PFSK-1 (cell line): ENCODE measurements at regions not wholly inside any gene's neighbourhood (a gene's known extent, or its start where the extent isn't known, plus 50 kb on each side); places are given as distances from the start of the nearest gene placed in this dataset.

Experiments used
- POLR2AphosphoS5 ChIP-seq: IDR thresholded peaks from 2 replicates; pipeline ENCODE4 v1.6.1; 2012; ENCODE audit warnings: low read depth, mild to moderate bottlenecking, control low read depth, low read length, moderate library complexity
- SIN3A ChIP-seq: IDR thresholded peaks from 2 replicates; pipeline ENCODE4 v1.6.1; 2012; ENCODE audit warnings: mild to moderate bottlenecking, low read length, moderate library complexity, borderline replicate concordance; ENCODE audit not compliant: insufficient read depth
- TAF1 ChIP-seq: IDR thresholded peaks from 2 replicates; pipeline ENCODE4 v1.6.1; 2012; ENCODE audit warnings: low read length, control low read depth, borderline replicate concordance; ENCODE audit not compliant: insufficient read depth
- TF ChIP-seq, protein P1 (sequence below), 2 experiments: IDR thresholded peaks; 2 replicates each; pipeline versions ENCODE4 v1.6.1 to v1.8.0; 2011 to 2012; ENCODE audit warnings: low read depth in 2 of 2, low read length in 2 of 2, control low read depth in 1 of 2, inconsistent platforms in 1 of 2, mild to moderate bottlenecking in 1 of 2, moderate library complexity in 1 of 2; ENCODE audit not compliant: insufficient read depth in 1 of 2

DNA sequence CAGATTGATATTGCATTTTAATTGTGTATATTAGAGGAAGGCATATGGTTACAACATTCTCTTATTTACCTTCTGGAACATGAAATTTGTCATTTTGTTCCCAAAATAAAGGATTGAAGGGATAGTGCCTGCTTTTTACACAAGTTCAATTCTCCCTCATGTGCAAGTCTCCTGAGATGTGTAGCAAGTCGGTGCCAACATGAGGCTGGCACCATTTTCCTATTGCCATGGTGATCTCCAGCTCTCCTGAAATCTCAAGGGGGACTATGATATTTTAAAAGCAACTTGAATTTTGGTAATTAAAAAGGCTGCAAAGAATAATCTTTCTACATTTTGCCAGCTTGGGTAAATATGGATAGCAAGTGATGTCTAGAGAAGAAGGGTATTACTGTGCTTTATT is 693.3 kb upstream of the WWC1 start:
- TF ChIP-seq SIN3A (no peak), TAF1 (no peak), POLR2AphosphoS5 (no peak)
- TF ChIP-seq, protein P1, sequence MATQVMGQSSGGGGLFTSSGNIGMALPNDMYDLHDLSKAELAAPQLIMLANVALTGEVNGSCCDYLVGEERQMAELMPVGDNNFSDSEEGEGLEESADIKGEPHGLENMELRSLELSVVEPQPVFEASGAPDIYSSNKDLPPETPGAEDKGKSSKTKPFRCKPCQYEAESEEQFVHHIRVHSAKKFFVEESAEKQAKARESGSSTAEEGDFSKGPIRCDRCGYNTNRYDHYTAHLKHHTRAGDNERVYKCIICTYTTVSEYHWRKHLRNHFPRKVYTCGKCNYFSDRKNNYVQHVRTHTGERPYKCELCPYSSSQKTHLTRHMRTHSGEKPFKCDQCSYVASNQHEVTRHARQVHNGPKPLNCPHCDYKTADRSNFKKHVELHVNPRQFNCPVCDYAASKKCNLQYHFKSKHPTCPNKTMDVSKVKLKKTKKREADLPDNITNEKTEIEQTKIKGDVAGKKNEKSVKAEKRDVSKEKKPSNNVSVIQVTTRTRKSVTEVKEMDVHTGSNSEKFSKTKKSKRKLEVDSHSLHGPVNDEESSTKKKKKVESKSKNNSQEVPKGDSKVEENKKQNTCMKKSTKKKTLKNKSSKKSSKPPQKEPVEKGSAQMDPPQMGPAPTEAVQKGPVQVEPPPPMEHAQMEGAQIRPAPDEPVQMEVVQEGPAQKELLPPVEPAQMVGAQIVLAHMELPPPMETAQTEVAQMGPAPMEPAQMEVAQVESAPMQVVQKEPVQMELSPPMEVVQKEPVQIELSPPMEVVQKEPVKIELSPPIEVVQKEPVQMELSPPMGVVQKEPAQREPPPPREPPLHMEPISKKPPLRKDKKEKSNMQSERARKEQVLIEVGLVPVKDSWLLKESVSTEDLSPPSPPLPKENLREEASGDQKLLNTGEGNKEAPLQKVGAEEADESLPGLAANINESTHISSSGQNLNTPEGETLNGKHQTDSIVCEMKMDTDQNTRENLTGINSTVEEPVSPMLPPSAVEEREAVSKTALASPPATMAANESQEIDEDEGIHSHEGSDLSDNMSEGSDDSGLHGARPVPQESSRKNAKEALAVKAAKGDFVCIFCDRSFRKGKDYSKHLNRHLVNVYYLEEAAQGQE (IDR thresholded peaks at IDR 0.05; ENCODE audit: insufficient read depth in 1 of 2, low read depth in 2 of 2, low read length in 2 of 2), result no peak
